ENCODE measurements at regions not wholly inside any gene's neighbourhood (a gene's known extent, or its start where the extent isn't known, plus 50 kb on each side); places are given as distances from the start of the nearest gene placed in this dataset.
"Not testable (repeated sequence)": the region's sequence is repeated elsewhere in the genome, so short reads cannot be mapped to it uniquely, and the experiment has no call there.

DNA sequence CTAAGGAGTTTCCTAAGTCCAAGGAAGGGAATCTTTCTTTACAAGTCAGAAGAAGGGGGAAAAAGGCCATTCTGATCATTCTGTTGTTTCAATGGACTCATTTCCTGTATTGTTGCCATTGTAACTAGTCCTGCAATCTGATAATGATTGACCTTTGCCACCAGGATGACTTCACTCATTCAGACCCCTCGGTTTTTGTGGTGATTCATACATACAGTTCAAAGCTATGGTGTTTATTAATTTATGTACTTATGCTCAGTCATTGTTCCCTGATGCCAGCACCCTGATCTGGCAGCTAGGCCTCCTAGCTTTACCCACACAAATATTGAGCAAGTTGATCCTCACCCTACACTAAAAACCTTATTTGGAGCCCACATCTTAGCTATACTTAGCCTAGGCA lies 57.6 kb upstream of the ZNF519 start:
- H3K27me3 Mint-ChIP-seq (ENCODE audit: unreplicated experiment): no peaks in the 10 kb centered on the region
- H3K36me3 Mint-ChIP-seq (ENCODE audit: unreplicated experiment): no peaks in the 10 kb centered on the region
- no peak for DNase-seq (ENCODE audit: extremely low spot score, unreplicated experiment)
- peaks cover 5% of the 10 kb centered on the region for H3K9me3 Mint-ChIP-seq (ENCODE audit: unreplicated experiment)
- TF ChIP-seq, protein P1, sequence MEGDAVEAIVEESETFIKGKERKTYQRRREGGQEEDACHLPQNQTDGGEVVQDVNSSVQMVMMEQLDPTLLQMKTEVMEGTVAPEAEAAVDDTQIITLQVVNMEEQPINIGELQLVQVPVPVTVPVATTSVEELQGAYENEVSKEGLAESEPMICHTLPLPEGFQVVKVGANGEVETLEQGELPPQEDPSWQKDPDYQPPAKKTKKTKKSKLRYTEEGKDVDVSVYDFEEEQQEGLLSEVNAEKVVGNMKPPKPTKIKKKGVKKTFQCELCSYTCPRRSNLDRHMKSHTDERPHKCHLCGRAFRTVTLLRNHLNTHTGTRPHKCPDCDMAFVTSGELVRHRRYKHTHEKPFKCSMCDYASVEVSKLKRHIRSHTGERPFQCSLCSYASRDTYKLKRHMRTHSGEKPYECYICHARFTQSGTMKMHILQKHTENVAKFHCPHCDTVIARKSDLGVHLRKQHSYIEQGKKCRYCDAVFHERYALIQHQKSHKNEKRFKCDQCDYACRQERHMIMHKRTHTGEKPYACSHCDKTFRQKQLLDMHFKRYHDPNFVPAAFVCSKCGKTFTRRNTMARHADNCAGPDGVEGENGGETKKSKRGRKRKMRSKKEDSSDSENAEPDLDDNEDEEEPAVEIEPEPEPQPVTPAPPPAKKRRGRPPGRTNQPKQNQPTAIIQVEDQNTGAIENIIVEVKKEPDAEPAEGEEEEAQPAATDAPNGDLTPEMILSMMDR (IDR thresholded peaks at IDR 0.05): no peak
- H3K27ac Mint-ChIP-seq (ENCODE audit: unreplicated experiment): no peak overlapping the region
- H3K4me1 Mint-ChIP-seq (ENCODE audit: unreplicated experiment): no peaks in the 10 kb centered on the region
- no peak overlapping the region for H3K4me3 Mint-ChIP-seq (ENCODE audit: unreplicated experiment)

DNA sequence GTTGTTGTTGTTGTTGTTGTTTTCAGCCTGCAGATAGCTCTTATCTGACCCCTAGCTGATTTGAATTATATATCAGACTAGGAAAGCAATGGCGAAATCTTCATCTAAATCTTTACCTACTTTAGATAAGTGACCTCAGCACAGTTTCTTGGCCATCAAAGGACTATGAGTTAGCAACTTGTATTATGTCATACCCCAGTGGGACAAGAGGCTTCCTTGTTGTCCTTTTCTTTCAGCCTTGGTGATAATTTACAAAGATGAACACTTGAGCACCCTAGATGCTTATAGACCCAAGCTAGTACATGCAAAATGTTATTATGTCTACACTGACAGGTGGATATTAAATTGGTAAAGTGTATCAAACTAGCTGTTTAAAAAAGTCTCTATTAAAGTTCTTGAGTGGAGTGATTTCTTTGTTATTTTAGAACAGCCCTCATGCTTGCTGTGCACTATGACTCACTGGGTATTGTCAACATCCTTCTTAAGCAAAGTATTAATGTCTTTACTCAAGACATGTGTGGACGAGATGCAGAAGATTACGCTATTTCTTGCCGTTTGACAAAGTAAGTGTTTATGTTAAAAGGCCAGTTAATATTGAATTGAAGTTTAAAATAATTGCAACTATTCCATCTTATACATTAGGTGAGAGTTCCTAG lies 56.6 kb upstream of the ZNF519 start:
- H3K27me3 Mint-ChIP-seq (ENCODE audit: unreplicated experiment); H3K36me3 Mint-ChIP-seq (ENCODE audit: unreplicated experiment); H3K9me3 Mint-ChIP-seq (ENCODE audit: unreplicated experiment); DNase-seq (ENCODE audit: extremely low spot score, unreplicated experiment); H3K4me3 Mint-ChIP-seq (ENCODE audit: unreplicated experiment); H3K27ac Mint-ChIP-seq (ENCODE audit: unreplicated experiment); H3K4me1 Mint-ChIP-seq (ENCODE audit: unreplicated experiment): not testable (repeated sequence)

All from osteocyte (in vitro differentiated cells).